ENCODE measurements at regions not wholly inside any gene's neighbourhood (a gene's known extent, or its start where the extent isn't known, plus 50 kb on each side); places are given as distances from the start of the nearest gene placed in this dataset.

DNA sequence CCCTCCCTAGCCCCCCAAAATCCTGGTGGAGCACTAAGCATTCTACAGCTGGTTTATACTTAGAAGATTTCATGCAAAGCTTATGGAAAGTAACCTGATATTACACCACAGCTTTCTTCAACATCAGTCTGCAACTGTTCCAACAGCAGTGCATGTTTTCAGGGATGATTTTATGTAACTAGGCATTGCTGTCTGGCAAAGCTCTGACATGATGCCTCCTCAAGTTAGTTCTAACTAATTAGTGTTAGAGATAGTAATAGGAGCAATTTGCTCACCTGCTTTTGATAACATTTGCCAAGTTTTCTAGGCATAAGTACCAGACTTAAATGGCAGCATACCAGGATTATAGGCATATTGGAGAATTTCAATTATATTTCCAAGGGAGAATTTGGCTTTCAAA lies 330.3 kb upstream of the SGO1 start:
- no peak overlapping the region for H3K4me3 ChIP-seq (ENCODE audit: low read length)
- TF ChIP-seq, protein P1, sequence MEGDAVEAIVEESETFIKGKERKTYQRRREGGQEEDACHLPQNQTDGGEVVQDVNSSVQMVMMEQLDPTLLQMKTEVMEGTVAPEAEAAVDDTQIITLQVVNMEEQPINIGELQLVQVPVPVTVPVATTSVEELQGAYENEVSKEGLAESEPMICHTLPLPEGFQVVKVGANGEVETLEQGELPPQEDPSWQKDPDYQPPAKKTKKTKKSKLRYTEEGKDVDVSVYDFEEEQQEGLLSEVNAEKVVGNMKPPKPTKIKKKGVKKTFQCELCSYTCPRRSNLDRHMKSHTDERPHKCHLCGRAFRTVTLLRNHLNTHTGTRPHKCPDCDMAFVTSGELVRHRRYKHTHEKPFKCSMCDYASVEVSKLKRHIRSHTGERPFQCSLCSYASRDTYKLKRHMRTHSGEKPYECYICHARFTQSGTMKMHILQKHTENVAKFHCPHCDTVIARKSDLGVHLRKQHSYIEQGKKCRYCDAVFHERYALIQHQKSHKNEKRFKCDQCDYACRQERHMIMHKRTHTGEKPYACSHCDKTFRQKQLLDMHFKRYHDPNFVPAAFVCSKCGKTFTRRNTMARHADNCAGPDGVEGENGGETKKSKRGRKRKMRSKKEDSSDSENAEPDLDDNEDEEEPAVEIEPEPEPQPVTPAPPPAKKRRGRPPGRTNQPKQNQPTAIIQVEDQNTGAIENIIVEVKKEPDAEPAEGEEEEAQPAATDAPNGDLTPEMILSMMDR (conservative IDR thresholded peaks at IDR 0.05; ENCODE audit: low read length): no peak
- DNase-seq (ENCODE audit: low read depth): peak; percentile 3

DNA sequence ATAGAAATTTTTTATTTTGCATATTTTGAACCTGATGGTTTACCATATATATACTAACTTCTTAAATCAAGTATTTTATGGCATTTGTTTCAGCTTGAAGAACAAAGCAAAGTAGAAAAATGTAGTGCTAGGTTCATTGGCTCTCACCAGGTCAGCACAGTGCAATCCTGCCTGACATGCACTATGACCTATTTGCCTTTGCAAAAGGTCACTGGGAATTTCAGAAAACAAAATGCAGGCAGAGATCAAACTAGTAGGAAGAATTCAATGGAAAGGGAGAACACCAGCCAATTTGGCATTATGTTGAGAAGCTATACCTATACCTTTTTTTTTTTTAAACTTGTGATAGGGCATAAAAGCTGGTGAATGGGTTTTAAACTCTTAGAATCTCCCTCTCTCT lies 329.8 kb upstream of the SGO1 start:
- no peak overlapping the region for H3K4me3 ChIP-seq (ENCODE audit: low read length)
- TF ChIP-seq, protein P1 (conservative IDR thresholded peaks at IDR 0.05; ENCODE audit: low read length): no peak
- no peak for DNase-seq (ENCODE audit: low read depth)

DNA sequence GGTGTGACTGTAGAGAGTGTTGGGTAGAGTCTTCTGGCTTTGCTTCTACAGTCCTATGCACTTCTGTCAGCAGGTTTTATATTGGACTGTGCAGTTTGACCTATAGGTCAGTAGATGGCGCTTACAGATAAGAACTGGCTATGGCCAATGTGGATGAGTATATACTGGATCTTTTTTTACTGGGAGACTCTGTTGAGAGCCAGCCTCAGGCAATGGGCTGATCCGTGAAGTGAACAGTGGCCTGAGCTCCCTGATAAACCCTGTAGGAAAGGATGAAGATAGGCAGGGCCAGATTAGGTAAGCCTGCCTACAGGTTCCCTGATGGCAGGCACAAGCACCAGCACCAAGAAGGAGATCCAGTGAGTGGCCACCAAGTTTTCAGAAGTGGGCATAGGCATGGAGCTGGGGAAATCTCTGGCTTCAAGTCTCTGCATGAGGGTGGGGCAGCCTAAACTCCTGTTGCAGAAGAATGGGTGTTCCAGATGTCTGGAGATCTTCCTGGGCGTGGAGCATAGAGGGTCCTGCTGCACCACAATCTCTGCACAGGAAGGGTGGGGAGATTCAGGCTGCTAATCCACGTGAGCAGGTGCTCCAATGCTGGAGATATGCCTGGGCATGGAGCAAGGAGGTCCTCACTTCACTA lies 326.0 kb upstream of the SGO1 start:
- TF ChIP-seq, protein P1 (conservative IDR thresholded peaks at IDR 0.05; ENCODE audit: low read length): peak; percentile 94
- no peak overlapping the region for H3K4me3 ChIP-seq (ENCODE audit: low read length)
- peak; percentile 80 for DNase-seq (ENCODE audit: low read depth)

DNA sequence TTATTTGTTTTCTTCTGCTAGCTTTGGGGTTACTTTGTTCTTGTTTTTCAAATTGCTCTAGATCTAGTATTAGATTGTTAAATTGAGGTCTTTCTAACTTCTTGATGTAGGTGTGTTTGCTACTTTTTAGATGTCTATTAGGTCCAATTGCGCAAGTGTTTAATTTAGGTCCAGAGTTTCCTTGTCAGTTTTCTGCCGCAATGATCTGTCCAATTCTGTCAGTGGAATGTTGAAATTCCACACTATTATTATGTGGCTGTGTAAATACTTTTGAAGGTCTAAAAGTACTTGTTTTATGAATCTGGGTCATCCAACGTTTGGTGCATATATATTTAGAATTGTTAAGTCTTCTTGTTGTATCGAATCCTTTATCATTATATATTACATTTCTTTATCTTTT lies 324.4 kb upstream of the SGO1 start:
- H3K4me3 ChIP-seq (ENCODE audit: low read length): no peak overlapping the region
- no peak for DNase-seq (ENCODE audit: low read depth)
- TF ChIP-seq, protein P1 (conservative IDR thresholded peaks at IDR 0.05; ENCODE audit: low read length): no peak

DNA sequence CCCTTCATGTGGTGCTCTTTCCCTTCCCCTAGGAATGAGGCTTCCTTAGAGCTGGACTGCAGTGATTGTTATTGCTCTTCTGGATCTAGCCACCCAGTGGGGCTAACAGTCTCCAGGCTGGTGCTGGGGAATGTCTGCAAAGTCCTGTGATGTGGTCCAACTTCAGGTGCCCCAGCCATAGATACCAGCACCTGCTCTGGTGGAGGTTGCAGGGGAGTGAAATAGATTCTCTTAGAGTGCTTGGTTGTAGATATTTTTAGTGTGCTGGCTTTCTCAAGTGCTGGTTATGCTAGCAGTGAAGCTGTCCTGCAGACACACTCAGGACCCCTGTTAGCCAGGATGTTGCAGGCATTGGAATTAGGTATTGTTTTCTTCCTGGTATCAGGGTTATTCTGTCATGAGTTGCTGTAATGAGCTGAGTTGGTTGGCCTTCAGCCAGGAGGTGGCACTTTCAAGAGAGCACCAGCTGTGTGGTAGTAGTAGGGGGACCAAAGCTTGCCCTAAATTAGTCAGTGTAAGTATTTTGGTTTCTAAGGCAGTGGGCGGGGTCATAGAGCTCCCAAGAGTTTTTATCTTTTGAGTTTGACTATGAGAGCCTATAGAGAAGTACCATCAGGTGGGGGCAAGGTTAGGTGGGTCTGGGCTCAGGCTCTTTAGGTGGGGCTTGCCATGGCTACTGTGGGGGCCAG lies 317.5 kb upstream of the SGO1 start:
- TF ChIP-seq, protein P1 (conservative IDR thresholded peaks at IDR 0.05; ENCODE audit: low read length): no peak
- no peak for DNase-seq (ENCODE audit: low read depth)

DNA sequence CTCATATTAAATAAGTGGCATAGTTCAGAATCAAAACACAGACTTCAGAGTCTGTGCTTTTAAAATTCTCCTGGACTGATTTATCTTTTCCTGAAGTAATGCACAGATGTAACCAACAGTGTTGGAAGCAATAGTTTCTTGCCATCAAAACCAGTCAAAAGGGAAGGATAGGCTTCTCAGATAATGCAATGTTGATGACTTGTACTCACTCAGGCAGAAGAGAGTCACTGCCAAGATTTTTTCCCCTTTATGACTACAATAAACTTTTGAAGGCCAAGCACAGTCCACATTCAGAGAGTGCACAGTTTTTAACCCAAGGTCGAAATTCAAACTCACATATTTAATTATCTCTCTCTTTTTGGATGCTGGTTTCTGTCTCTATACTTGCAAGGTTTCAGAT lies 305.0 kb upstream of the SGO1 start:
- TF ChIP-seq, protein P1 (conservative IDR thresholded peaks at IDR 0.05; ENCODE audit: low read length): no peak
- no peak for DNase-seq (ENCODE audit: low read depth)
- H3K4me3 ChIP-seq (ENCODE audit: low read length): no peak overlapping the region

More for the DNA sequence above, 317.5 kb upstream of the SGO1 start:
- H3K4me3 ChIP-seq (ENCODE audit: low read length): no peak overlapping the region

DNA sequence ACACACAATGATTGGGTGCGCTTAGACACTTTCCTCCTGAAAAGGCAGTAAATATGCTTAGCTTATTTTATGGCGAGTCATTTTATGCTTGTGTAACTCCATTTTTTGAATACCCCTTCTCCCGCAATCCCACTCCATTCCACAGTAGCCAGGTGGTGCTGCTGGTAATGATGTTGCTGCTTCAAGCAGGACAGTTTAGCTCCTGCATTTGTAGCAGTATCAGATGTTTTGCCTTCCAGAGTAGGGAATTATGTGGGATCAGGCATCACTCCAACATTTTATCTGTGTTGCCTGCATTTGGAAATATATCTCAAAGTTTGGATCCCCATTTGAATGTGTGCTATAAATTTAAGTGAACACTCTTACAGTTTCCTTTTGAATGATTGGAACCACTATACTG lies 302.1 kb upstream of the SGO1 start:
- TF ChIP-seq, protein P1 (conservative IDR thresholded peaks at IDR 0.05; ENCODE audit: low read length): no peak
- no peak for DNase-seq (ENCODE audit: low read depth)

More for the DNA sequence above, 302.1 kb upstream of the SGO1 start:
- H3K4me3 ChIP-seq (ENCODE audit: low read length): no peak overlapping the region

Data from AG10803 (cell line).